ENCODE measurements at regions not wholly inside any gene's neighbourhood (a gene's known extent, or its start where the extent isn't known, plus 50 kb on each side); places are given as distances from the start of the nearest gene placed in this dataset.

DNA sequence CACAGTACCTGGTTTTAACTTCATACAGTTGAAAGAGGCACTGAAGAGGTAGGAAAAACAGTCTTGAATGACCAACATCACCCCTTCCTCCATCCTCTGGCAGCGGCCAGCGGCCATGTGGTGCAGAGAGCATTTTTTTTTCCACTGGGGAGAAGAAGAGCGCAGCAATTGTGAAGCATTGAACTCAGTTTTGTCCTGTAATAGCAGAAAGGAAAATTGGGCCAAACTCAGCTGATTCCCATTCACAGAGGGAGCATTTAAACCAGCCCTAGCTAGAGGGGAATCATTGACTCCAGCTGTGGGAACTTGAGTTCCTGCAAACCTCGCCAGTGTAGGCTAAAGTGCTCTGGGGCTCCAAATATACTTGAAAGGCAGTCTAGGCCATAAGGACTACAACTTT is 316.6 kb upstream of the CHST9 start:
- intact Hi-C loops (cut with DNase I; ENCODE audit: low total_unique reads) = no loop called here
- Histone ChIP-seq H3K27ac (no peak overlapping the region), H3K4me1 (no peaks in the 10 kb centered on the region), H3K9me3 (peaks cover 0 to 15% (median 3%) of the 10 kb centered on the region in 4 donors), H3K27me3 (no peaks in the 10 kb centered on the region), H3K36me3 (no peaks in the 10 kb centered on the region), H3K4me3 (no peak overlapping the region)
- TF ChIP-seq EP300 (IDR thresholded peaks at IDR 0.05) = no peak
- TF ChIP-seq POLR2A (IDR thresholded peaks at IDR 0.05) = no peak
- TF ChIP-seq, protein P1, sequence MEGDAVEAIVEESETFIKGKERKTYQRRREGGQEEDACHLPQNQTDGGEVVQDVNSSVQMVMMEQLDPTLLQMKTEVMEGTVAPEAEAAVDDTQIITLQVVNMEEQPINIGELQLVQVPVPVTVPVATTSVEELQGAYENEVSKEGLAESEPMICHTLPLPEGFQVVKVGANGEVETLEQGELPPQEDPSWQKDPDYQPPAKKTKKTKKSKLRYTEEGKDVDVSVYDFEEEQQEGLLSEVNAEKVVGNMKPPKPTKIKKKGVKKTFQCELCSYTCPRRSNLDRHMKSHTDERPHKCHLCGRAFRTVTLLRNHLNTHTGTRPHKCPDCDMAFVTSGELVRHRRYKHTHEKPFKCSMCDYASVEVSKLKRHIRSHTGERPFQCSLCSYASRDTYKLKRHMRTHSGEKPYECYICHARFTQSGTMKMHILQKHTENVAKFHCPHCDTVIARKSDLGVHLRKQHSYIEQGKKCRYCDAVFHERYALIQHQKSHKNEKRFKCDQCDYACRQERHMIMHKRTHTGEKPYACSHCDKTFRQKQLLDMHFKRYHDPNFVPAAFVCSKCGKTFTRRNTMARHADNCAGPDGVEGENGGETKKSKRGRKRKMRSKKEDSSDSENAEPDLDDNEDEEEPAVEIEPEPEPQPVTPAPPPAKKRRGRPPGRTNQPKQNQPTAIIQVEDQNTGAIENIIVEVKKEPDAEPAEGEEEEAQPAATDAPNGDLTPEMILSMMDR (IDR thresholded peaks at IDR 0.05) = no peak
- no peak for TF ChIP-seq POLR2AphosphoS5 (IDR thresholded peaks at IDR 0.05)
- DNase-seq = no peak
- WGBS, 5 donors = 85 to 96% (median 89%) methylated on average over 4 of the region's 4 CpGs

DNA sequence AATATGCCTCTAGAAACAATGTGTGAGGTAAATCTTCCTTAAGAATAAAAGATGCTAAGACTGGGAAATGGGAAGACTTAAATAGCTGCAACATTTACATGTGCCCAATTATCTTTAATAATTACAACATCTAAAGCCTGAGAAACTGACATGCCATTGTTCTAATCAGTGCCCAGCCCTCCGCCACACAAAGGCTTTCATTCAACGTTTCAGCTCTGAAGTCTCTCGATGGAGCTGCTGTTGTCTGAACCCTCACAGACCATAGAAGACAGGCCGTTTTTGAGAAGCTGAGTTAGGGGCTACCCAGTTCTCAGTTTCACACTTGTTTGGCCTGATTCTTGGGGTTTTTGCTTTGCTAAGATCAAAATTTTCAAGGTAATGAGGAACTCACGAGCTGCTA is 315.4 kb upstream of the CHST9 start:
- H3K27ac ChIP-seq = no peak overlapping the region
- no peak overlapping the region for H3K4me3 ChIP-seq
- H3K27me3 ChIP-seq = no peaks in the 10 kb centered on the region
- no peak for DNase-seq
- no peaks in the 10 kb centered on the region for H3K36me3 ChIP-seq
- TF ChIP-seq POLR2AphosphoS5 (IDR thresholded peaks at IDR 0.05) = no peak
- no peak for TF ChIP-seq POLR2A (IDR thresholded peaks at IDR 0.05)
- TF ChIP-seq EP300 (IDR thresholded peaks at IDR 0.05) = no peak
- TF ChIP-seq, protein P1 (IDR thresholded peaks at IDR 0.05) = no peak
- no peaks in the 10 kb centered on the region for H3K4me1 ChIP-seq
- intact Hi-C loops (cut with DNase I; ENCODE audit: low total_unique reads) = no loop called here
- 53 to 63% (median 56%) methylated on average over 5 of the region's 5 CpGs for WGBS, 5 donors
- peaks cover 0 to 15% (median 3%) of the 10 kb centered on the region in 4 donors for H3K9me3 ChIP-seq

DNA sequence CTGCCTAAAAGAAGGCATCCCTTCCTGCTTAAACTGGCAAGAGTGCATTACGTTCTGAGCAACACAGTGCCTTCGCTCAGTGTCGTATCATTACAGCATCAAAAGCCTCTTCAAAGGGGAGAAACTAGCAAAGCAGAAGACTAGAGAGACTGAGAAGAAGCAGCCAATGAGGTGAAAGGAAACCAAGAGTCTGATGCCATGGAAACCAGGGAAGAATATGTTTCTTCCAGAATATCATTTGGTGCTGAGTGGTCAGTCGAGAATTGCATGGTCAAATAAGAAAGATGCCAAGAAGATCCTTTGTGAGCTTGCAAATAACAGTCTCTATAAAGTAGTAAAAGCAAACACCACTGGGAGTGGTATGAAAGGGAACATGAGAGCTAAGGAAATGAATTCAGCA is 312.1 kb upstream of the CHST9 start:
- Histone ChIP-seq H3K4me1 (no peaks in the 10 kb centered on the region), H3K27ac (no peak overlapping the region), H3K4me3 (no peak overlapping the region), H3K27me3 (no peaks in the 10 kb centered on the region), H3K9me3 (peaks cover 0 to 4% (median 0%) of the 10 kb centered on the region in 4 donors), H3K36me3 (no peaks in the 10 kb centered on the region)
- no peak for TF ChIP-seq POLR2AphosphoS5 (IDR thresholded peaks at IDR 0.05)
- no peak for TF ChIP-seq POLR2A (IDR thresholded peaks at IDR 0.05)
- no peak for TF ChIP-seq EP300 (IDR thresholded peaks at IDR 0.05)
- intact Hi-C loops (cut with DNase I; ENCODE audit: low total_unique reads) = no loop called here
- DNase-seq = no peak
- 74 to 85% (median 84%) methylated on average over 4 of the region's 4 CpGs for WGBS, 5 donors

DNA sequence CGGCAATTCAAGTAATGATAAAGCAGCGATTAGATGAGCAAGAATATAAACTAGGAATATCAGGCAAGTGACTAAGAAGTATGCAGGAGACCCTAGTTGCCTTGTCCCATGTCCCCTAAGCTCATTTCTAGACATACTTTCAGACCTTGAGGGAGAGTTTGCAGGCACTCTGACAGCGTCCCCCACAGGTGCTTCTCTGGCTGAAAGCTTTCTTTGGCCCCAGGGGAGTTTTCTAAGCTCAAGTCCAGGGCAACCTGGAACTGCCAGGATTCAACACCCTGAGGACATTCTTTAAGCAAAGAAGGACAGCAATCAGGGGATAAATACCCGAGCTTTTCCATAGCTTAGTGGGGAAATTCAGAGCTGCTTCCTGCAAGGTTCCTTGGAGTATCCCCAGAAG is 308.1 kb upstream of the CHST9 start:
- Histone ChIP-seq H3K27me3 (no peaks in the 10 kb centered on the region), H3K27ac (no peak overlapping the region), H3K9me3 (no peaks in the 10 kb centered on the region), H3K36me3 (no peaks in the 10 kb centered on the region), H3K4me3 (no peak overlapping the region), H3K4me1 (no peaks in the 10 kb centered on the region)
- no peak for DNase-seq
- TF ChIP-seq POLR2AphosphoS5 (IDR thresholded peaks at IDR 0.05) = no peak
- no peak for TF ChIP-seq POLR2A (IDR thresholded peaks at IDR 0.05)
- TF ChIP-seq EP300 (IDR thresholded peaks at IDR 0.05) = no peak
- TF ChIP-seq, protein P1 (IDR thresholded peaks at IDR 0.05) = no peak
- 59 to 87% (median 79%) methylated on average over 4 of the region's 4 CpGs for WGBS, 5 donors
- intact Hi-C loops (cut with DNase I; ENCODE audit: low total_unique reads) = no loop called here

DNA sequence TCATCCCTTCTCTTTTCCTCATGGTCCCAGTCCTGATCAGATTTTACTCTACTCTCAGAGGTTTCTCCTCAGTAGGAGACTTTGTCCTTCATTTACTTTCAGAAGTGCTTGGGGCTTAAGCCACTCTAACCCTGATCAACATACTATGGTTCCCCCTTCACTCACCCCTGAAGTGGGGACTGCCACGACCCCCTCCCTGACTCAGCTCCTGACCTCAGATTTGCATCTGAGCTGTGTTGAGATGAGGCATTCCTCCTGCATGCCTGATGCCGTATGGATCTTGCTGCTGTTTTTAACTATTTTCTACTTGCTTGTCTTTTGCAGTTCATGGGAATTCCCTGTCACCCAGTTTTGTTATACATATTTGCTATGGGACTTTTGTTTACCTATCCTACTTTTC is 306.7 kb upstream of the CHST9 start:
- Histone ChIP-seq H3K4me1 (no peaks in the 10 kb centered on the region), H3K27me3 (no peaks in the 10 kb centered on the region), H3K4me3 (no peak overlapping the region), H3K27ac (no peak overlapping the region), H3K9me3 (no peaks in the 10 kb centered on the region), H3K36me3 (no peaks in the 10 kb centered on the region)
- DNase-seq = no peak
- TF ChIP-seq EP300 (IDR thresholded peaks at IDR 0.05) (no peak), POLR2A (IDR thresholded peaks at IDR 0.05) (no peak), POLR2AphosphoS5 (IDR thresholded peaks at IDR 0.05) (no peak)
- TF ChIP-seq, protein P1 (IDR thresholded peaks at IDR 0.05) = no peak
- intact Hi-C loops (cut with DNase I; ENCODE audit: low total_unique reads) = no loop called here
- 30 to 46% (median 42%) methylated on average over 2 of the region's 2 CpGs for WGBS, 5 donors
